ENCODE measurements at regions not wholly inside any gene's neighbourhood (a gene's known extent, or its start where the extent isn't known, plus 50 kb on each side); places are given as distances from the start of the nearest gene placed in this dataset.

DNA sequence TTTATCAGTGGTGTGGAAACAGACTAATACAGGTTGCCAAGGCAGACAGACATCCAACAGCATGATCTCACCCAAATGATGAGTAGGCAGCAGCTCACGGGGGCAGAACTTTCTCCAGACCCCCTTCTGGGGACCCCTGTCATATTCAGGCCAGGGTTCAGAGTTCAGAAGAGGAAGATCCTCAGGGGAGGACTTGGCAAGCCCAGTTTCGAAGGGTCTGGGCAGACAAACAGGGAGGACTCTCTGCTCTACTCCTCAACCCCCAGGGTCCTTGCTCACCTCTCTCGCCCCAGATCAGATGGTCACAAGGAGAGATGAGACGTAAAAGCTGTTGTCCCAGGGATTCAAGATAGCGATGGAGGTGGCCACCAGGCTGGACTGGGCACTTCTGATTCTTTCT is 215.1 kb upstream of the MVB12B start:
- TF ChIP-seq POLR2A (IDR thresholded peaks at IDR 0.05) (no peak), POLR2AphosphoS5 (IDR thresholded peaks at IDR 0.05) (no peak), EP300 (IDR thresholded peaks at IDR 0.05) (no peak)
- TF ChIP-seq, protein P1, sequence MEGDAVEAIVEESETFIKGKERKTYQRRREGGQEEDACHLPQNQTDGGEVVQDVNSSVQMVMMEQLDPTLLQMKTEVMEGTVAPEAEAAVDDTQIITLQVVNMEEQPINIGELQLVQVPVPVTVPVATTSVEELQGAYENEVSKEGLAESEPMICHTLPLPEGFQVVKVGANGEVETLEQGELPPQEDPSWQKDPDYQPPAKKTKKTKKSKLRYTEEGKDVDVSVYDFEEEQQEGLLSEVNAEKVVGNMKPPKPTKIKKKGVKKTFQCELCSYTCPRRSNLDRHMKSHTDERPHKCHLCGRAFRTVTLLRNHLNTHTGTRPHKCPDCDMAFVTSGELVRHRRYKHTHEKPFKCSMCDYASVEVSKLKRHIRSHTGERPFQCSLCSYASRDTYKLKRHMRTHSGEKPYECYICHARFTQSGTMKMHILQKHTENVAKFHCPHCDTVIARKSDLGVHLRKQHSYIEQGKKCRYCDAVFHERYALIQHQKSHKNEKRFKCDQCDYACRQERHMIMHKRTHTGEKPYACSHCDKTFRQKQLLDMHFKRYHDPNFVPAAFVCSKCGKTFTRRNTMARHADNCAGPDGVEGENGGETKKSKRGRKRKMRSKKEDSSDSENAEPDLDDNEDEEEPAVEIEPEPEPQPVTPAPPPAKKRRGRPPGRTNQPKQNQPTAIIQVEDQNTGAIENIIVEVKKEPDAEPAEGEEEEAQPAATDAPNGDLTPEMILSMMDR (IDR thresholded peaks at IDR 0.05): no peak
